ENCODE measurements at regions not wholly inside any gene's neighbourhood (a gene's known extent, or its start where the extent isn't known, plus 50 kb on each side); places are given as distances from the start of the nearest gene placed in this dataset.

DNA sequence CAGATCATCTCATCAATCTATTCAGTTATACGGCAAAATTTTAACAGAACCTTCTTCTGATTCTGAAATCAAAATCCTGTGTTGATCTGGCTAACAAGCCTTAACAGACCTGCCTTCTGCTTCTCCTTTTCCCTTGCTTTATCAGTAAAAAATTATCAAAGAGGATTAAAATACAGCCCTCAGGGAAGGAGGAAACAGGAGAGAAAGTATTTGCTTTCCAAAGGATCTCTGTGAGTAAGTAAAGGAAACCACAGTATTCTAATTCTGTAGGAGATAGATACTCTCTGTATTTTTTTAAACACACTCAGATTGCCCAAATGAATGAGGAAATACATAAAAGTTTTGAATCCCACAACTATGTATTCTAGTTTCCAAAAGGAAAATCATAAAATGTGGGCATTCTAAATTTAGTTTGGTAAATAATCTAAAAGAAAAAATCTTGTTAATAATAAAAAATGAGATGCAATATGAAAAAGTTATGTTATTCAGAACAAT lies 221.8 kb downstream of the ZIC1 start:
- H3K27me3 ChIP-seq (replicated peaks in 1 of 7): no peaks in the 10 kb centered on the region
- TF ChIP-seq POLR2AphosphoS5 (IDR thresholded peaks at IDR 0.05) (no peak), POLR2A (IDR thresholded peaks at IDR 0.05) (no peak)
- TF ChIP-seq, protein P1, sequence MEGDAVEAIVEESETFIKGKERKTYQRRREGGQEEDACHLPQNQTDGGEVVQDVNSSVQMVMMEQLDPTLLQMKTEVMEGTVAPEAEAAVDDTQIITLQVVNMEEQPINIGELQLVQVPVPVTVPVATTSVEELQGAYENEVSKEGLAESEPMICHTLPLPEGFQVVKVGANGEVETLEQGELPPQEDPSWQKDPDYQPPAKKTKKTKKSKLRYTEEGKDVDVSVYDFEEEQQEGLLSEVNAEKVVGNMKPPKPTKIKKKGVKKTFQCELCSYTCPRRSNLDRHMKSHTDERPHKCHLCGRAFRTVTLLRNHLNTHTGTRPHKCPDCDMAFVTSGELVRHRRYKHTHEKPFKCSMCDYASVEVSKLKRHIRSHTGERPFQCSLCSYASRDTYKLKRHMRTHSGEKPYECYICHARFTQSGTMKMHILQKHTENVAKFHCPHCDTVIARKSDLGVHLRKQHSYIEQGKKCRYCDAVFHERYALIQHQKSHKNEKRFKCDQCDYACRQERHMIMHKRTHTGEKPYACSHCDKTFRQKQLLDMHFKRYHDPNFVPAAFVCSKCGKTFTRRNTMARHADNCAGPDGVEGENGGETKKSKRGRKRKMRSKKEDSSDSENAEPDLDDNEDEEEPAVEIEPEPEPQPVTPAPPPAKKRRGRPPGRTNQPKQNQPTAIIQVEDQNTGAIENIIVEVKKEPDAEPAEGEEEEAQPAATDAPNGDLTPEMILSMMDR (IDR thresholded peaks at IDR 0.05 in 8 of 11, conservative IDR thresholded peaks at IDR 0.05 in 3 of 11): no peak
- WGBS, 5 donors: 73 to 89% (median 84%) methylated on average over 1 of the region's 1 CpG
- H3K9me3 ChIP-seq: peaks cover 0 to 17% (median 6%) of the 10 kb centered on the region in 8 donors
- no peaks in the 10 kb centered on the region for H3K4me1 ChIP-seq
- no peak overlapping the region for H3K4me3 ChIP-seq
- H3K27ac ChIP-seq: no peak overlapping the region
- DNase-seq: no peak
- no peaks in the 10 kb centered on the region for H3K36me3 ChIP-seq
- intact Hi-C loops (cut with DNase I; ENCODE audit: low total_unique reads): no loop called here

DNA sequence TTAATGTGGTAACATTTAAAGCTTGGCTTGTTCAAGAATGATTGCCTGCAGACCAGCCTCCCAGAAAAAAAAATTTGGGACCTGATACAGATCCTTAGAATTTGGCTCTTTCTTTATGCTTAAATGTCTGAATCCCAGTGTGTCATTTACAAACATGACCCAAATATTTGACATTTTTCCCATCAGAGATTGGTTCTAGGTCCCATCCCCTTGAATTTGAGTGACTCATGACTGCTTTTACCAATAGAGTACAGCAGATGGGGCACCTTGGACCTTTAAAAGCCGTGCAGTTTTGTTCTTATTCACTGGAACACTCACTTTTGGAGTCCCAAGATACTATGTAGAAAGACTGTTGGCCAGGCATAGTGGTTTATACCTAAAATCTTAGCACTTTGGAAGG lies 231.6 kb downstream of the ZIC1 start:
- H3K27ac ChIP-seq: no peak overlapping the region

DNA sequence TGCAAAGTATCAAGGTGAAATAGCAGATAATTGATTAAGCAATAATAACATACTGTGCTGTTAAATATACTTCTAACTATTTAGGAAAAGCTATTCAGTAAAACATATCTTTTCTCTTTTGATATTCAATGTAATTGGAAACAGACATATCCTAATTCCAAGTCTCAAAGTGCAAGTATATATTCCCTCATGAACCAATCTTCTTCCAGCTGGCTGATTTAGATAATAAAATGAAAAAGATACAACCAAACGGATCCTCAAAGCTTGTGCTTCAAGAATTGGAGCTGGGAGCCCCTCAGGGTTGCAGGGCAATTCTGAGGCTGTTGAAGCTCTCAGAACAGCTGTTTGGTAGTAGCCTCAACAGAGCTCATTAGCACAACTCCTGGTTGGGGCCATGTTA lies 236.6 kb downstream of the ZIC1 start:
- no peaks in the 10 kb centered on the region for H3K27me3 ChIP-seq (replicated peaks in 1 of 7)
- WGBS, 5 donors: 57 to 80% (median 69%) methylated on average over 1 of the region's 1 CpG
- H3K36me3 ChIP-seq: no peaks in the 10 kb centered on the region
- TF ChIP-seq, protein P1 (IDR thresholded peaks at IDR 0.05 in 8 of 11, conservative IDR thresholded peaks at IDR 0.05 in 3 of 11): no peak
- TF ChIP-seq POLR2A (IDR thresholded peaks at IDR 0.05) (no peak), POLR2AphosphoS5 (IDR thresholded peaks at IDR 0.05) (no peak)
- H3K4me1 ChIP-seq: no peaks in the 10 kb centered on the region
- H3K4me3 ChIP-seq: no peak overlapping the region
- DNase-seq: no peak
- no peak overlapping the region for H3K27ac ChIP-seq
- H3K9me3 ChIP-seq: no peaks in the 10 kb centered on the region
- intact Hi-C loops (cut with DNase I; ENCODE audit: low total_unique reads): no loop called here

More for the DNA sequence above, 231.6 kb downstream of the ZIC1 start:
- 53 to 66% (median 63%) methylated on average over 1 of the region's 1 CpG for WGBS, 5 donors
- Histone ChIP-seq H3K9me3 (peaks cover 0 to 32% (median 14%) of the 10 kb centered on the region in 8 donors), H3K4me3 (no peak overlapping the region), H3K27me3 (replicated peaks in 1 of 7) (no peaks in the 10 kb centered on the region), H3K4me1 (no peaks in the 10 kb centered on the region), H3K36me3 (no peaks in the 10 kb centered on the region)
- no peak for DNase-seq
- TF ChIP-seq POLR2A (IDR thresholded peaks at IDR 0.05) (no peak), POLR2AphosphoS5 (IDR thresholded peaks at IDR 0.05) (no peak)
- TF ChIP-seq, protein P1 (IDR thresholded peaks at IDR 0.05 in 8 of 11, conservative IDR thresholded peaks at IDR 0.05 in 3 of 11): no peak
- intact Hi-C loops (cut with DNase I; ENCODE audit: low total_unique reads): no loop called here

DNA sequence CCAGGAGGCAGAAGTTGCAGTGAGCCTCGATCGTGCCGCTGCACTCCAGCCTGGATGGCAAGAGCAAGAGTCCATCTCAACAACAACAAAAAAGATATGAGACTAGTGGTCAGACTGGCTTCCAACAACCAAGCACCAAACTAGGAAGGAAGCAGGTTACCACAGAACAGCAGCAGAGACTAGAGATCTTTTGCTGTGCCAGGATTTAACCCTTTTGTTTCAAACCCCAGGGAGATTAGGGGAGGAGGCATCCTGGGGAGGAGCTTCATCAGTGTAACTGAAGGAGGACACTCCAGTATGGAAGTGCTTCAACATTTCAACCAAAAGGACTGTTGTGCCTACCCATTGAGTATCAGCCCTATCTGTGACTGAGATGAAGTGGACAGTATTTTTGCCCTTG lies 240.3 kb downstream of the ZIC1 start:
- Histone ChIP-seq H3K27ac (no peak overlapping the region), H3K4me3 (no peak overlapping the region), H3K9me3 (no peaks in the 10 kb centered on the region), H3K27me3 (replicated peaks in 1 of 7) (no peaks in the 10 kb centered on the region), H3K36me3 (no peaks in the 10 kb centered on the region), H3K4me1 (no peaks in the 10 kb centered on the region)
- 84 to 96% (median 91%) methylated on average over 3 of the region's 3 CpGs for WGBS, 5 donors
- no peak for DNase-seq
- intact Hi-C loops (cut with DNase I; ENCODE audit: low total_unique reads): no loop called here
- TF ChIP-seq POLR2AphosphoS5 (IDR thresholded peaks at IDR 0.05) (no peak), POLR2A (IDR thresholded peaks at IDR 0.05) (no peak)
- TF ChIP-seq, protein P1 (IDR thresholded peaks at IDR 0.05 in 8 of 11, conservative IDR thresholded peaks at IDR 0.05 in 3 of 11): no peak
